ENCODE measurements at regions not wholly inside any gene's neighbourhood (a gene's known extent, or its start where the extent isn't known, plus 50 kb on each side); places are given as distances from the start of the nearest gene placed in this dataset.
"Not testable (repeated sequence)": the region's sequence is repeated elsewhere in the genome, so short reads cannot be mapped to it uniquely, and the experiment has no call there.

GRCh38 chr1:101550581-101550980 is 313.8 kb downstream of the S1PR1 start:
- DNase-seq (ENCODE audit: low read depth in 2 of 2): no peak

- DNase-seq (ENCODE audit: low read depth in 2 of 2): no peak
Measured at GRCh38 chr1:101566883-101567538, 330.2 kb downstream of the S1PR1 start.

GRCh38 chr1:101567582-101568189 is 330.9 kb downstream of the S1PR1 start:
- peak; percentile 3 to 9 for DNase-seq (ENCODE audit: low read depth in 2 of 2)

- DNase-seq (ENCODE audit: low read depth in 2 of 2): no peak
Measured at GRCh38 chr1:101587741-101588140, 350.9 kb downstream of the S1PR1 start.

GRCh38 chr1:101588677-101589076 is 351.9 kb downstream of the S1PR1 start:
- DNase-seq (ENCODE audit: low read depth in 2 of 2): no peak

- DNase-seq (ENCODE audit: low read depth in 2 of 2): no peak
Measured at GRCh38 chr1:101592845-101593244, 356.0 kb downstream of the S1PR1 start.

- no peak for DNase-seq (ENCODE audit: low read depth in 2 of 2)
Measured at GRCh38 chr1:101595881-101596374, 359.1 kb downstream of the S1PR1 start.

GRCh38 chr1:101600615-101601014 is 363.8 kb downstream of the S1PR1 start:
- not testable (repeated sequence) for DNase-seq (ENCODE audit: low read depth in 2 of 2)

GRCh38 chr1:101603726-101604125 is 366.9 kb downstream of the S1PR1 start:
- DNase-seq (ENCODE audit: low read depth in 2 of 2): no peak

GRCh38 chr1:101605878-101606277 is 369.1 kb downstream of the S1PR1 start:
- DNase-seq (ENCODE audit: low read depth in 2 of 2): no peak

GRCh38 chr1:101613546-101613945 is 376.7 kb downstream of the S1PR1 start:
- no peak for DNase-seq (ENCODE audit: low read depth in 2 of 2)

GRCh38 chr1:101618900-101619299 is 377.8 kb downstream of the OLFM3 start:
- no peak for DNase-seq (ENCODE audit: low read depth in 2 of 2)

- no peak for DNase-seq (ENCODE audit: low read depth in 2 of 2)
Measured at GRCh38 chr1:101632548-101633272, 364.0 kb downstream of the OLFM3 start.

- no peak for DNase-seq (ENCODE audit: low read depth in 2 of 2)
Measured at GRCh38 chr1:101645810-101646209, 350.9 kb downstream of the OLFM3 start.

- DNase-seq (ENCODE audit: low read depth in 2 of 2): no peak
Measured at GRCh38 chr1:101652484-101652883, 344.2 kb downstream of the OLFM3 start.

- DNase-seq (ENCODE audit: low read depth in 2 of 2): no peak
Measured at GRCh38 chr1:101653482-101653946, 343.2 kb downstream of the OLFM3 start.

GRCh38 chr1:101664726-101665125 is 332.0 kb downstream of the OLFM3 start:
- no peak for DNase-seq (ENCODE audit: low read depth in 2 of 2)

- DNase-seq (ENCODE audit: low read depth in 2 of 2): no peak
Measured at GRCh38 chr1:101667761-101668160, 329.0 kb downstream of the OLFM3 start.

GRCh38 chr1:101683136-101683535 is 313.6 kb downstream of the OLFM3 start:
- DNase-seq (ENCODE audit: low read depth in 2 of 2): no peak

GRCh38 chr1:101683561-101683960 is 313.2 kb downstream of the OLFM3 start:
- DNase-seq (ENCODE audit: low read depth in 2 of 2): no peak

- DNase-seq (ENCODE audit: low read depth in 2 of 2): no peak
Measured at GRCh38 chr1:101697072-101697471, 299.7 kb downstream of the OLFM3 start.

- DNase-seq (ENCODE audit: low read depth in 2 of 2): no peak
Measured at GRCh38 chr1:101698681-101699080, 298.0 kb downstream of the OLFM3 start.

- no peak for DNase-seq (ENCODE audit: low read depth in 2 of 2)
Measured at GRCh38 chr1:101704895-101705294, 291.8 kb downstream of the OLFM3 start.
